Stomach (tissue), 4 donors: ENCODE measurements at regions not wholly inside any gene's neighbourhood (a gene's known extent, or its start where the extent isn't known, plus 50 kb on each side); places are given as distances from the start of the nearest gene placed in this dataset.

Experiments used
- EP300 ChIP-seq: sonication (generic); formaldehyde crosslinking; IDR thresholded peaks from one replicate; pipeline ENCODE4 v1.6.1; 2017; ENCODE audit warnings: antibody characterized with exemption
- TF ChIP-seq, protein P1 (sequence below), 7 experiments: fragments of 450-650 bp in 4 of 7; fragments of 200-600 bp in 3 of 7; sonication (generic) in 3 of 7; IDR thresholded peaks; one replicate each; pipeline ENCODE4 v1.5.1; 2016 to 2019; ENCODE audit warnings: antibody characterized with exemption in 7 of 7, control low read depth in 2 of 7, mild to moderate bottlenecking in 1 of 7

DNA sequence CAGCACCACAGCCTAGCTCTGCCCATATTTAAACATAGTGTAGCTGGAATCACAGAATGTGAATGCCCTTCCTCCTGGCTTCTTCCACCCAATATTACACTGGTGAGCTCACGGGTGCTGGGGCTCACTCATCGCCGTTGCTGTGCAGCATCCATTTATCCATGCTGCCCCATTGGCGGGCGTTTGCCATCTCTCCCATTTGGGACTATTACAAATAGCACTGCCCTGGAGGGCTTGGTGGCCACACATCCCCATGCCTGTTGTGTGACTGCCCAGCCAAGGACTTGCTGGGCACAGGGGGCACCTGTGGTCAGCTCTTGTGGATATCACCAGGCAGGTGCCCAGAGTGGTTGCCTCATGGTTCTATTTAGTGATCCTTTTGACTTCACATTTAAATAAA is 54.5 kb upstream of the ENTPD6 start:
- TF ChIP-seq, protein P1, sequence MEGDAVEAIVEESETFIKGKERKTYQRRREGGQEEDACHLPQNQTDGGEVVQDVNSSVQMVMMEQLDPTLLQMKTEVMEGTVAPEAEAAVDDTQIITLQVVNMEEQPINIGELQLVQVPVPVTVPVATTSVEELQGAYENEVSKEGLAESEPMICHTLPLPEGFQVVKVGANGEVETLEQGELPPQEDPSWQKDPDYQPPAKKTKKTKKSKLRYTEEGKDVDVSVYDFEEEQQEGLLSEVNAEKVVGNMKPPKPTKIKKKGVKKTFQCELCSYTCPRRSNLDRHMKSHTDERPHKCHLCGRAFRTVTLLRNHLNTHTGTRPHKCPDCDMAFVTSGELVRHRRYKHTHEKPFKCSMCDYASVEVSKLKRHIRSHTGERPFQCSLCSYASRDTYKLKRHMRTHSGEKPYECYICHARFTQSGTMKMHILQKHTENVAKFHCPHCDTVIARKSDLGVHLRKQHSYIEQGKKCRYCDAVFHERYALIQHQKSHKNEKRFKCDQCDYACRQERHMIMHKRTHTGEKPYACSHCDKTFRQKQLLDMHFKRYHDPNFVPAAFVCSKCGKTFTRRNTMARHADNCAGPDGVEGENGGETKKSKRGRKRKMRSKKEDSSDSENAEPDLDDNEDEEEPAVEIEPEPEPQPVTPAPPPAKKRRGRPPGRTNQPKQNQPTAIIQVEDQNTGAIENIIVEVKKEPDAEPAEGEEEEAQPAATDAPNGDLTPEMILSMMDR (IDR thresholded peaks at IDR 0.05): no peak
- TF ChIP-seq EP300: no peak
